ENCODE measurements at regions not wholly inside any gene's neighbourhood (a gene's known extent, or its start where the extent isn't known, plus 50 kb on each side); places are given as distances from the start of the nearest gene placed in this dataset.

GRCh38 chr4:26173619-26174018 is 147.2 kb upstream of the RBPJ start:
- H3K4me3 ChIP-seq (ENCODE audit: low read length): no peak overlapping the region

GRCh38 chr4:26174027-26174426 is 146.8 kb upstream of the RBPJ start:
- H4K5ac ChIP-seq (ENCODE audit: low read length): no peak overlapping the region
- no peak overlapping the region for H2BK15ac ChIP-seq (replicated peaks; ENCODE audit: low read depth)
- no peaks in the 10 kb centered on the region for H3K79me2 ChIP-seq (ENCODE audit: control insufficient read depth, insufficient read depth, low read length)
- no peaks in the 10 kb centered on the region for H3K27me3 ChIP-seq (ENCODE audit: insufficient read depth, low read length, poor library complexity)
- no peak overlapping the region for H2BK5ac ChIP-seq (ENCODE audit: low read length)
- no peak overlapping the region for H3K56ac ChIP-seq (ENCODE audit: low read length)
- H3K9ac ChIP-seq (ENCODE audit: low read length): no peak overlapping the region
- H3K36me3 ChIP-seq (ENCODE audit: control insufficient read depth, insufficient read depth, low read length): no peaks in the 10 kb centered on the region
- no peak overlapping the region for H3K27ac ChIP-seq (ENCODE audit: low read depth, low read length)
- no peak overlapping the region for H3K4me3 ChIP-seq (ENCODE audit: low read length)
- H3K18ac ChIP-seq (ENCODE audit: low read length): peak overlapping the region; percentile 56
- peaks cover 3% of the 10 kb centered on the region for H3K4me1 ChIP-seq (ENCODE audit: control insufficient read depth, low read depth, low read length)
- H4K8ac ChIP-seq (ENCODE audit: low read depth, low read length): no peak overlapping the region
- WGBS (ENCODE audit: extremely low coverage, insufficient coverage, low lambda C conversion rate): no CpG with 5 or more reads among the region's 9 CpGs
- H3K4me2 ChIP-seq (ENCODE audit: low read length): no peak overlapping the region
- no peak overlapping the region for H2BK120ac ChIP-seq (ENCODE audit: low read depth, low read length)
- no peak overlapping the region for H2AK5ac ChIP-seq (ENCODE audit: low read length)
- no peak overlapping the region for H3K4ac ChIP-seq (ENCODE audit: low read depth, low read length)
- no peaks in the 10 kb centered on the region for H3K79me1 ChIP-seq (ENCODE audit: low read length)
- DNase-seq: peak; percentile 60
- H3K23ac ChIP-seq (ENCODE audit: low read length): no peak overlapping the region

More at GRCh38 chr4:26173619-26174018, 147.2 kb upstream of the RBPJ start:
- Histone ChIP-seq H3K4me1 (ENCODE audit: control insufficient read depth, low read depth, low read length) (peaks cover 3% of the 10 kb centered on the region), H3K36me3 (ENCODE audit: control insufficient read depth, insufficient read depth, low read length) (no peaks in the 10 kb centered on the region), H3K9ac (ENCODE audit: low read length) (no peak overlapping the region), H3K4ac (ENCODE audit: low read depth, low read length) (no peak overlapping the region), H3K23ac (ENCODE audit: low read length) (no peak overlapping the region), H3K18ac (ENCODE audit: low read length) (peak overlapping the region; percentile 56), H2BK5ac (ENCODE audit: low read length) (no peak overlapping the region), H4K5ac (ENCODE audit: low read length) (no peak overlapping the region), H3K4me2 (ENCODE audit: low read length) (no peak overlapping the region), H3K79me2 (ENCODE audit: control insufficient read depth, insufficient read depth, low read length) (no peaks in the 10 kb centered on the region), H4K8ac (ENCODE audit: low read depth, low read length) (no peak overlapping the region), H3K27ac (ENCODE audit: low read depth, low read length) (no peak overlapping the region), H3K27me3 (ENCODE audit: insufficient read depth, low read length, poor library complexity) (no peaks in the 10 kb centered on the region), H3K79me1 (ENCODE audit: low read length) (no peaks in the 10 kb centered on the region), H2BK15ac (replicated peaks; ENCODE audit: low read depth) (no peak overlapping the region), H2AK5ac (ENCODE audit: low read length) (no peak overlapping the region), H3K56ac (ENCODE audit: low read length) (no peak overlapping the region), H2BK120ac (ENCODE audit: low read depth, low read length) (no peak overlapping the region)
- no CpG with 5 or more reads among the region's 7 CpGs for WGBS (ENCODE audit: extremely low coverage, insufficient coverage, low lambda C conversion rate)
- DNase-seq: no peak

DNA sequence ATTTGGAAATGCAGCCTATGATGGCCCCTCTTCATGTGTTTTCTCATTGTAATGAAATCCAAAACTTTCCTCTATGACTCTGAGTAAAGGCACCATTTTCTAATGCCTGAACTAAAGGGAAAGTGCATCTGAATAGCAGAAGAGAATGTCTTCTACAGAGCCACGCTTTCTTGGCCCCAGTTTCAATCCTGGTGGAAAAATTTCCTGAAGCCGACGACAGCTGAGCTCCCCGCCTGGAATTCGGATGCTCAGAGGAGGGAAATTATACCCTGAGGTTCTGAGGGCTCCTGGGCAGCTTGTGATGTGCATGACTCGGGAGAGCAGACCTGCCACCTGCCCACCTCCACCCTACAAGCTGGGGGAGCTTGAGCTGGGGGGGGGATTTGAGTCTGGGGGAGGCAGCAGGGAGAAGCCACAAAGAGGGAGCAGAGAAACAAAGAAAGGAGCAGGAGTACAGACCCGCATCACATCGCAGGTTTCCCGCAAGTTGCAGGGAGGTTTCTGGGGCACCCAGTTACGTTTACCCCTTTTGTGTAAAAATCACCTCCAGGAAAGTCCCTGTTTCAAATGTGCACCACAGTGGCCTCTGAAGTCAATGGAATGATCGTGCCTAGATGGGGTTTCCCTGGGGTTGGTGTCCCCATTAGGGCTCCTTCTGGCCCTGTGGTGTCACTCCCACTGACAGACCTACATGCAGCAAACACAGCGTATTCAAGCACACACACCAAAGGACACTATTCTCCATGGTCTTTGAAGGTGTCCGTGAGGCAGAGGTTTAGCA is 145.6 kb upstream of the RBPJ start:
- Histone ChIP-seq H3K79me1 (ENCODE audit: low read length) (no peaks in the 10 kb centered on the region), H3K4me2 (ENCODE audit: low read length) (no peak overlapping the region), H3K23ac (ENCODE audit: low read length) (no peak overlapping the region), H2BK120ac (ENCODE audit: low read depth, low read length) (no peak overlapping the region), H4K5ac (ENCODE audit: low read length) (no peak overlapping the region), H3K4me1 (ENCODE audit: control insufficient read depth, low read depth, low read length) (peaks cover 3% of the 10 kb centered on the region), H3K27me3 (ENCODE audit: insufficient read depth, low read length, poor library complexity) (no peaks in the 10 kb centered on the region), H2BK5ac (ENCODE audit: low read length) (no peak overlapping the region), H3K36me3 (ENCODE audit: control insufficient read depth, insufficient read depth, low read length) (no peaks in the 10 kb centered on the region), H4K8ac (ENCODE audit: low read depth, low read length) (no peak overlapping the region), H3K56ac (ENCODE audit: low read length) (no peak overlapping the region), H3K79me2 (ENCODE audit: control insufficient read depth, insufficient read depth, low read length) (no peaks in the 10 kb centered on the region), H3K18ac (ENCODE audit: low read length) (no peak overlapping the region), H3K27ac (ENCODE audit: low read depth, low read length) (no peak overlapping the region), H2AK5ac (ENCODE audit: low read length) (no peak overlapping the region), H2BK15ac (replicated peaks; ENCODE audit: low read depth) (peak overlapping the region; percentile 9), H3K4me3 (ENCODE audit: low read length) (no peak overlapping the region), H3K4ac (ENCODE audit: low read depth, low read length) (no peak overlapping the region), H3K9ac (ENCODE audit: low read length) (no peak overlapping the region)
- no peak for DNase-seq
- no CpG with 5 or more reads among the region's 13 CpGs for WGBS (ENCODE audit: extremely low coverage, insufficient coverage, low lambda C conversion rate)

GRCh38 chr4:26175905-26176470 is 144.8 kb upstream of the RBPJ start:
- H3K27ac ChIP-seq (ENCODE audit: low read depth, low read length): no peak overlapping the region
- no peaks in the 10 kb centered on the region for H3K36me3 ChIP-seq (ENCODE audit: control insufficient read depth, insufficient read depth, low read length)
- H3K79me2 ChIP-seq (ENCODE audit: control insufficient read depth, insufficient read depth, low read length): no peaks in the 10 kb centered on the region
- no peak overlapping the region for H2BK120ac ChIP-seq (ENCODE audit: low read depth, low read length)
- H3K79me1 ChIP-seq (ENCODE audit: low read length): no peaks in the 10 kb centered on the region
- no peak overlapping the region for H3K4me3 ChIP-seq (ENCODE audit: low read length)
- H3K4ac ChIP-seq (ENCODE audit: low read depth, low read length): no peak overlapping the region
- no peak overlapping the region for H3K56ac ChIP-seq (ENCODE audit: low read length)
- no peak overlapping the region for H2AK5ac ChIP-seq (ENCODE audit: low read length)
- H4K8ac ChIP-seq (ENCODE audit: low read depth, low read length): no peak overlapping the region
- H4K5ac ChIP-seq (ENCODE audit: low read length): no peak overlapping the region
- H3K4me2 ChIP-seq (ENCODE audit: low read length): no peak overlapping the region
- no peak overlapping the region for H3K23ac ChIP-seq (ENCODE audit: low read length)
- H3K4me1 ChIP-seq (ENCODE audit: control insufficient read depth, low read depth, low read length): peaks cover 3% of the 10 kb centered on the region
- H2BK5ac ChIP-seq (ENCODE audit: low read length): no peak overlapping the region
- no peak overlapping the region for H3K18ac ChIP-seq (ENCODE audit: low read length)
- H3K9ac ChIP-seq (ENCODE audit: low read length): no peak overlapping the region
- no CpG with 5 or more reads among the region's 4 CpGs for WGBS (ENCODE audit: extremely low coverage, insufficient coverage, low lambda C conversion rate)
- H2BK15ac ChIP-seq (replicated peaks; ENCODE audit: low read depth): no peak overlapping the region
- DNase-seq: no peak
- no peaks in the 10 kb centered on the region for H3K27me3 ChIP-seq (ENCODE audit: insufficient read depth, low read length, poor library complexity)

DNA sequence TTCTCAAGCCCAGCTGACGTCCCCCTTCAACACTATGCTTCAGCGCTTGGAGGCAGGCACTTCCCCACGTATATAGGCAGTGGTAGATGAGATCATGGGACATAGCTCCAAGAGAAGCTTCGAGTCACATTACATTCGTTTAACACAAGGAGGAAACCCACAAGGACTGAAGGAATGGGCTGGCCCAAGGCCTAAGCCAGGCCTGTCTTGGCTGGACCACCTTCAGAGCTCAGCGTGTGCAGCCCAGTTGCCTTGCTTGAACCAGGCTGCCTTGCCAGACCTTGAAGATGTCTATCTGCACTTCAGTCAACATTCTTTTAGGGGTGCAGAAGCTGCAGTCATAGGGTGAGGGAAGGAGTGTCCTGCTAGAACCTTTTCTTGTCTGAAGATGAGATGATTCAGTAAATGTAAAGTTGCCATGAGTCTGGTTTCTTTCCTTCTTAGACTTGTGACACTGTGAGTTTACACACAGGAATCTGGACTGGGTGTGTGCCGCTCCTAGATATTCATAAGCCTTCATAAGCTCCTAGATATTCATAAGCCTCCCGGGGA is 144.1 kb upstream of the RBPJ start:
- Histone ChIP-seq H3K9ac (ENCODE audit: low read length) (no peak overlapping the region), H3K79me2 (ENCODE audit: control insufficient read depth, insufficient read depth, low read length) (no peaks in the 10 kb centered on the region), H2BK5ac (ENCODE audit: low read length) (no peak overlapping the region), H3K4me3 (ENCODE audit: low read length) (no peak overlapping the region), H4K8ac (ENCODE audit: low read depth, low read length) (no peak overlapping the region), H3K4me2 (ENCODE audit: low read length) (no peak overlapping the region), H3K56ac (ENCODE audit: low read length) (no peak overlapping the region), H2AK5ac (ENCODE audit: low read length) (no peak overlapping the region), H2BK15ac (replicated peaks; ENCODE audit: low read depth) (no peak overlapping the region), H3K27me3 (ENCODE audit: insufficient read depth, low read length, poor library complexity) (no peaks in the 10 kb centered on the region), H3K18ac (ENCODE audit: low read length) (no peak overlapping the region), H3K36me3 (ENCODE audit: control insufficient read depth, insufficient read depth, low read length) (no peaks in the 10 kb centered on the region), H2BK120ac (ENCODE audit: low read depth, low read length) (no peak overlapping the region), H3K23ac (ENCODE audit: low read length) (no peak overlapping the region), H3K4me1 (ENCODE audit: control insufficient read depth, low read depth, low read length) (peaks cover 3% of the 10 kb centered on the region), H3K4ac (ENCODE audit: low read depth, low read length) (no peak overlapping the region), H3K27ac (ENCODE audit: low read depth, low read length) (no peak overlapping the region), H4K5ac (ENCODE audit: low read length) (no peak overlapping the region), H3K79me1 (ENCODE audit: low read length) (no peaks in the 10 kb centered on the region)
- peak; percentile 21 for DNase-seq
- no CpG with 5 or more reads among the region's 8 CpGs for WGBS (ENCODE audit: extremely low coverage, insufficient coverage, low lambda C conversion rate)

Measured in mesendoderm (in vitro differentiated cells).